Testis (tissue), 2 donors: ENCODE measurements at regions not wholly inside any gene's neighbourhood (a gene's known extent, or its start where the extent isn't known, plus 50 kb on each side); places are given as distances from the start of the nearest gene placed in this dataset.

ENCODE experiments used
- POLR2A ChIP-seq: fragments of 450-650 bp; IDR thresholded peaks from one replicate; pipeline ENCODE4 v1.6.1; 2017; ENCODE audit warnings: antibody characterized with exemption, mild to moderate bottlenecking, moderate library complexity
- TF ChIP-seq, protein P1 (sequence below), 3 experiments: fragments of 450-650 bp in 2 of 3; fragments of 200-600 bp in 1 of 3; sonication (generic) in 1 of 3; IDR thresholded peaks; one replicate each; pipeline ENCODE4 v1.5.1; 2016 to 2019; ENCODE audit warnings: antibody characterized with exemption in 3 of 3, mild to moderate bottlenecking in 2 of 3, moderate library complexity in 1 of 3

GRCh38 chr11:105202844-105203548 lies 63.4 kb upstream of the CARD18 start:
- TF ChIP-seq, protein P1, sequence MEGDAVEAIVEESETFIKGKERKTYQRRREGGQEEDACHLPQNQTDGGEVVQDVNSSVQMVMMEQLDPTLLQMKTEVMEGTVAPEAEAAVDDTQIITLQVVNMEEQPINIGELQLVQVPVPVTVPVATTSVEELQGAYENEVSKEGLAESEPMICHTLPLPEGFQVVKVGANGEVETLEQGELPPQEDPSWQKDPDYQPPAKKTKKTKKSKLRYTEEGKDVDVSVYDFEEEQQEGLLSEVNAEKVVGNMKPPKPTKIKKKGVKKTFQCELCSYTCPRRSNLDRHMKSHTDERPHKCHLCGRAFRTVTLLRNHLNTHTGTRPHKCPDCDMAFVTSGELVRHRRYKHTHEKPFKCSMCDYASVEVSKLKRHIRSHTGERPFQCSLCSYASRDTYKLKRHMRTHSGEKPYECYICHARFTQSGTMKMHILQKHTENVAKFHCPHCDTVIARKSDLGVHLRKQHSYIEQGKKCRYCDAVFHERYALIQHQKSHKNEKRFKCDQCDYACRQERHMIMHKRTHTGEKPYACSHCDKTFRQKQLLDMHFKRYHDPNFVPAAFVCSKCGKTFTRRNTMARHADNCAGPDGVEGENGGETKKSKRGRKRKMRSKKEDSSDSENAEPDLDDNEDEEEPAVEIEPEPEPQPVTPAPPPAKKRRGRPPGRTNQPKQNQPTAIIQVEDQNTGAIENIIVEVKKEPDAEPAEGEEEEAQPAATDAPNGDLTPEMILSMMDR (IDR thresholded peaks at IDR 0.05): no peak
- TF ChIP-seq POLR2A: no peak
